ENCODE measurements at regions not wholly inside any gene's neighbourhood (a gene's known extent, or its start where the extent isn't known, plus 50 kb on each side); places are given as distances from the start of the nearest gene placed in this dataset.
"Not testable (repeated sequence)": the region's sequence is repeated elsewhere in the genome, so short reads cannot be mapped to it uniquely, and the experiment has no call there.

DNA sequence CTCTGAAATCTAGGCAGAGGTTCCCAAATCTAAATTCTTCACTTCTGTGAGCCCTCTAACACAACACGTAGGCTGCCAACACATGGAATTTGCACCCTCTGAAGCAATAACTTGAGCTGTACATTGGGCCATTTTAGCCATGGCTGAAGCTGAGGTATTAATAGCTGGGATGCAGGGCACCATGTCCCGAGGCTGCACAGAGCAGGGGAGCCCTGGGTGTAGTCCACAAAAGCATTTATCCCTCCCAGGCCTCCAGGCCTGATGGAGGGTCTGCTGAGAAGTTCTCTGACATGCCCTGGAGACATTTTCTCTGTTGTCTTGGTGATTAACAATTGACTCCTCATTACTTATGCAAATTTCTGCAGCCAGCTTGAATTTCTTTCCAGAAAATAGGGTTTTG is 127.9 kb downstream of the PABPC4L start:
- DNase-seq = no peak
- Mint-ChIP-seq H3K9me3 (peaks cover 2% of the 10 kb centered on the region), H3K36me3 (no peaks in the 10 kb centered on the region), H3K4me3 (no peak overlapping the region), H3K27me3 (no peaks in the 10 kb centered on the region), H3K27ac (no peak overlapping the region), H3K4me1 (no peaks in the 10 kb centered on the region)
- ATAC-seq (ENCODE audit: low read depth) = no peak
- POLR2A ChIA-PET = no interaction called here

DNA sequence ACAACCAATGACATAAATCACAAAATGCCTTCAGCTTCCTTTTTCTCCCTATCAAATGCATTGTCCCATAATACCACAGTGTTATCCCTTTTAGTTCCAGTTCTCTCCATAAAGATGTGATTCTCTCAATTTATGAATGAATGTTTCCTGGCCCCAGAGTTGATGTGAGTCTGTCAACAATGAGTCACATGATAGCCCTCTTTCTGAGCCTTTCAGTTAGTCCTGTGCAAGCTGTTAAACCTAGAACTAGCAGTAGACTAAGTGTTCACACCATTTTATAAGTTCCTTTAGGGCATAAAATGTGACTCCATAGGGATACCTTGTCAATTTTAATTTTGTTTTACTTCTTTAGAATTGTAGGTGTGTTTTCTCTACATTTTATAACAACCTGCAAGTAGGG is 129.5 kb downstream of the PABPC4L start:
- Mint-ChIP-seq H3K27ac (no peak overlapping the region), H3K27me3 (no peaks in the 10 kb centered on the region)

DNA sequence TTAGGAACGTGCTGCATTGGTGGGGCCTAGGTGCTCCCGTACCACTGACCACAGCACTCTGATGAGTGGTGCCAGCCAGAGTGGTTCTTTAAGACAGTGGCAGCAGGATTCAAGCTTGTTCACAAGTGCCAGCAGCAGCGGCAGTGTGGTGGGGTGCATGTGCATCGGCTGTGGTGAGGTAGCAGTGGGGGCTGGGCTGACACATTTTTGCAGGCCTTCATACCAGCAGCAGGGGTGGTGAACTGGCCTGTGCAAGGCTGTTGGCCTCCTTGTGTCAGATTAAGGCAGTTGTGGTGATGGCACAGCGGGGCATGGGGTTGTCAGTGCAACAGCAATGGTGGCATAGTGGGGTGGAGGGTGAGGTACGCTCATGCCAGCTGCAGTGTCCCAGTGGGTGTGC is 131.4 kb downstream of the PABPC4L start:
- Mint-ChIP-seq H3K4me3 (no peak overlapping the region), H3K27me3 (no peaks in the 10 kb centered on the region), H3K4me1 (no peaks in the 10 kb centered on the region), H3K36me3 (no peaks in the 10 kb centered on the region), H3K9me3 (peaks cover 2% of the 10 kb centered on the region), H3K27ac (no peak overlapping the region)
- POLR2A ChIA-PET = no interaction called here
- no peak for DNase-seq
- no peak for ATAC-seq (ENCODE audit: low read depth)

More for the DNA sequence above, 129.5 kb downstream of the PABPC4L start:
- no peak overlapping the region for H3K4me3 Mint-ChIP-seq
- POLR2A ChIA-PET = no interaction called here
- DNase-seq (no peak), ATAC-seq (ENCODE audit: low read depth) (no peak)
- no peaks in the 10 kb centered on the region for H3K36me3 Mint-ChIP-seq
- peaks cover 2% of the 10 kb centered on the region for H3K9me3 Mint-ChIP-seq
- H3K4me1 Mint-ChIP-seq = no peaks in the 10 kb centered on the region

DNA sequence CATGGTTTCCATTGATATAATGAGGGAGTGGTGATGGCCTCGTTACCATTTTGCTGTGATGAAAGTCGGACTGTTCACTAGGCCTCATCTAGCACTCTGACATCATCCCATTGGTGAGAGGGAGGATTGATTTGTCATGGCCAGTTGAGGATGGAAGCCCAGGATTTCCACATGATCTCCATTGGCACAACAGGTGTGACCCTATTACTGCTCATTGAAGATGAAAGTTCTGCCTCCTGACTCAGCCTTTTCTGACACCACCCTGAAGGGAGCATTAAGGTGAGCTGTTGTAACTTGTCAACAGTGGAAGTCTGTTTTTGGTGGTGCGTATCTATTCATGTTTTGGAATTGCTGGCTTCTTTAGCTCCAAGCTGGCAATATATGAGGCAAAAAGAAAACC is 144.2 kb downstream of the PABPC4L start:
- Mint-ChIP-seq H3K27me3 (no peaks in the 10 kb centered on the region), H3K4me1 (no peaks in the 10 kb centered on the region), H3K36me3 (no peaks in the 10 kb centered on the region), H3K27ac (no peak overlapping the region), H3K4me3 (no peak overlapping the region), H3K9me3 (peaks cover 1% of the 10 kb centered on the region)
- POLR2A ChIA-PET = no interaction called here
- ATAC-seq (ENCODE audit: low read depth) (no peak), DNase-seq (no peak)

DNA sequence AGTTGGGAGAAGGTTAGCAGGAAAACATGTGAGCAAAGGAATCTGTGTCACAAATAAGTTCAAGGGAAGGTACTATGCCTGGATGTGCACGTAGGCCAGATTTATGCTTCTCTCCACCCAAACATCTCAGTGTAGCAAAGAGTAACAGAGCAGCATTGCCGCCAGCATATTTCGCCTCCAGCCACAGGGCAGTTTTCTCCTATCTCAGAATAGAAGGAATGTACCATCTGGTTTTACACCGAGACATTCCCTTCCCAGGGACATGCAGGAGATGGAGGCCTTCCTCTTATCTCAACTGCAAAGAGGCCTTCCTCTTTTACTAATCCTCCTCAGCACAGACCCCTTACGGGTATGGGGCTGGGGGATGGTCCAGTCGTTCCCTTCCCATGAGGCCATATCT is 155.4 kb downstream of the PABPC4L start:
- POLR2A ChIA-PET; H3K27me3 Mint-ChIP-seq; H3K27ac Mint-ChIP-seq; H3K4me1 Mint-ChIP-seq; ATAC-seq (ENCODE audit: low read depth); DNase-seq; H3K4me3 Mint-ChIP-seq; H3K9me3 Mint-ChIP-seq; H3K36me3 Mint-ChIP-seq: not testable (repeated sequence)

DNA sequence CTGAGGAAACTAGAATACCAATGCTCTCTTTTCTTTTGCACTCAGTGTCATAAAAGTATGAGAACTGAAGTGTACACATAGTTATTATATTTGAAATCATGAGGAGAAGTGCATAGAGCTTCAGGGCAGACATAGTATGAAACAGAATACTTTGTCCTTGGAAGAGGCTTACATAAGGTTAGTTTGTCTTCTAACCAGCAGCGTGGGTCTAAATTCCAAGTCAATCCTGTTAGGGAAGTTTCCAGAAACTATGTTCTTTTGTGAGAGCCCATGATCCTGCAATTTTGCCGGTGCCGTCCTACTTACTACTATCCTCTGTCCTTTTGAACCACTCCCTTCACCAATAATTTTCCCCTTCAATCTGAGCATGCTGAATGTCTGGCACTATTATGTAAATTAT is 156.2 kb downstream of the PABPC4L start:
- POLR2A ChIA-PET = no interaction called here
- no peak overlapping the region for H3K4me3 Mint-ChIP-seq
- H3K27me3 Mint-ChIP-seq = no peaks in the 10 kb centered on the region

DNA sequence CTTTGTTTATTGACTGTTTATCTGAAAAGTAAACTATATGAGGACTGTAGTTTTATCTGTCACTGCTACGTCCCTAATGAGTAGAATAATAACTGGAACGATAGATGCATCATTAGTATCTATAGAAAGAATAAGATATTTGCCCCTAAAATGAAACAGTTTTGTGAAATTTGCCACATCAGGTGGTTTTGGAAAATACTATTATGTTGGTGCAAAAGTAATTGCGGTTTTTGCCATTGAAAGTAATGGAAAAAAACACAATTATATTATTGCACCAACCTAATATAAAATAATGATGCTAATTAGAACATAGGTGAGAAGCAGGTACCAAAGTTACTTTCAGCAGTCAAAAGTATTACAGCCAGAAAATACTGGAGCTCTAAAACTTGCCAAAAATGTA is 158.3 kb downstream of the PABPC4L start:
- no peaks in the 10 kb centered on the region for H3K36me3 Mint-ChIP-seq
- H3K27ac Mint-ChIP-seq = no peak overlapping the region
- POLR2A ChIA-PET = no interaction called here

More for the DNA sequence above, 156.2 kb downstream of the PABPC4L start:
- Mint-ChIP-seq H3K9me3 (peaks cover 2% of the 10 kb centered on the region), H3K27ac (no peak overlapping the region), H3K36me3 (no peaks in the 10 kb centered on the region), H3K4me1 (no peaks in the 10 kb centered on the region)
- ATAC-seq (ENCODE audit: low read depth) (no peak), DNase-seq (no peak)

DNA sequence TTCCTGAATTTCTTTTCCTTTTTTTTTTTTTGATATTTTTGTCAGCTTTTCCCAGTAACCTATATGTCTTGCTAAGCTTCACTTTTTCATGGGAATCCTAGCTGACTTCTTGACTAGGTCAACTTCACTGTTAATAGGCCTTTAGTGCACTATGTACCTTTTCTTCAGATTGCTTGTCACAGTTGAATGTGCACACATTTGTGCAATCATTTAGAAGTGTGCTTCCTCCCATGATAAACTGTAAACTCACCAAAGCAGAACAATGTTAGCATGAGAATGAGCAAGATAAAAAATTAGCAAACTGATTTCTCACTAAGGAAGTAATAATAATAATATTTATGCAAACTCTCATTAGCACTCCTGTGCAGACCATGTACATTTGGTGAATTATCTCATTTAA is 173.2 kb downstream of the PABPC4L start:
- no peaks in the 10 kb centered on the region for H3K27me3 Mint-ChIP-seq
- H3K4me3 Mint-ChIP-seq = no peak overlapping the region
- POLR2A ChIA-PET = no interaction called here
- no peak overlapping the region for H3K27ac Mint-ChIP-seq
- H3K9me3 Mint-ChIP-seq = no peaks in the 10 kb centered on the region
- ATAC-seq (ENCODE audit: low read depth) (no peak), DNase-seq (no peak)
- H3K36me3 Mint-ChIP-seq = no peaks in the 10 kb centered on the region
- no peaks in the 10 kb centered on the region for H3K4me1 Mint-ChIP-seq

More for the DNA sequence above, 158.3 kb downstream of the PABPC4L start:
- Mint-ChIP-seq H3K27me3 (no peaks in the 10 kb centered on the region), H3K4me3 (no peak overlapping the region), H3K9me3 (peaks cover 3% of the 10 kb centered on the region), H3K4me1 (no peaks in the 10 kb centered on the region)
- DNase-seq (no peak), ATAC-seq (ENCODE audit: low read depth) (no peak)

DNA sequence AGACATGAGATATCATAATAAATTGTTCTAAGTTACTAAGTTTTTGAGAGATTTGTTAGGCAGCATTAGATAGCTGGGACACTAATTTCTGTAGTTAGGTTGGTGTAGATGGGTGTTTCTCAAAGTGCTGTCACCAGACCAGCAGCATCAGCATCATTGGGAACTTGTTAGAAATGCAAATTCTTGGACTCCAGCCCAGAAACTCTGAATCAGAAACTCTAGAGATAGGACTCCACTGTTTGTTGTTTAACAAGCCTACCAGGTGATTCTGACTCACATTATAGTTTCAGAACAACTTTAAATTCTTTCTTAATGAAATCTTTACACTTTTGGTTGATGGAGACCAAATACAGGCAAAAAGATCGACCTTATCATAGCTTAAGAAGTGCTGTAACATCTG is 173.7 kb downstream of the PABPC4L start:
- no peaks in the 10 kb centered on the region for H3K4me1 Mint-ChIP-seq
- no peak overlapping the region for H3K27ac Mint-ChIP-seq
- ATAC-seq (ENCODE audit: low read depth) (no peak), DNase-seq (no peak)
- H3K36me3 Mint-ChIP-seq = no peaks in the 10 kb centered on the region
- no peaks in the 10 kb centered on the region for H3K27me3 Mint-ChIP-seq
- no peaks in the 10 kb centered on the region for H3K9me3 Mint-ChIP-seq
- POLR2A ChIA-PET = no interaction called here
- H3K4me3 Mint-ChIP-seq = no peak overlapping the region

DNA sequence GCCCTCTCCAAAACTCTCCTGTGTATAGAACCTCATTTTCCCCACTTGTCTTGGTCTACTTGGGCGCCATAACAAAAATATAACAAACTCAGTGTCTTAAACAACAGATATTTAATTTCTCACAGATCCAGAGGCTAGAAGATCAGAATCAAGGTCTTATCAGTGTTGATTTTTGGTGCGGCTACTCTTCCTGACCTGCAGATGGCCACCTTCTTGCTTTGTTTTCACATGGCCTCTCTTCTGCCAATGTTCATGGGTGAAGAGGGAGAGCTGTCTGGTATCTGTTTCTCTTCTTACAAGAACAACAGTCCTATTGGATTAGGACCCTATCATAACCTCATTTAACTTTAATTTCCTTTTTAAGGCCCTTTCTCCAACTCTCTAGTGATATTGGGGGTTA is 177.3 kb downstream of the PABPC4L start:
- Mint-ChIP-seq H3K27ac (no peak overlapping the region), H3K9me3 (no peaks in the 10 kb centered on the region), H3K36me3 (no peaks in the 10 kb centered on the region), H3K4me1 (no peaks in the 10 kb centered on the region), H3K4me3 (no peak overlapping the region), H3K27me3 (no peaks in the 10 kb centered on the region)
- DNase-seq (no peak), ATAC-seq (ENCODE audit: low read depth) (no peak)
- POLR2A ChIA-PET = no interaction called here

DNA sequence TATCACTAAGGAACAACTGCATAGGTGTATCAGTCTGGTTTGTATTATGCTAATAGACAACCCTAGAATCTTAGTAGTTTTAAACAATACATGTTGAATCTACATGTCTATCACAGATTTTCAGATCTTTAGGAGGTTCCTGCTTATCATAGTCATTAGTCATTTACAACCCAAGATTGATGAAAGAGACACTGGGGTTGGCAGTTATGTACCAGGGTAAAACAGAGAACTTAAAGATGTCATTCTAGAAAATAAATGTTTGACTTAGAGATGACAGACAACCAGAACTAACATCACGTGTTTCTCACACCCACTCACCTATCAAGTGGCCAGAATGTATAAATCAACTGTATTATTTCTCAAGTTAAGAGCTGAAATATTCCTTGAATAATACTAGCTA is 181.9 kb downstream of the PABPC4L start:
- no peaks in the 10 kb centered on the region for H3K9me3 Mint-ChIP-seq

DNA sequence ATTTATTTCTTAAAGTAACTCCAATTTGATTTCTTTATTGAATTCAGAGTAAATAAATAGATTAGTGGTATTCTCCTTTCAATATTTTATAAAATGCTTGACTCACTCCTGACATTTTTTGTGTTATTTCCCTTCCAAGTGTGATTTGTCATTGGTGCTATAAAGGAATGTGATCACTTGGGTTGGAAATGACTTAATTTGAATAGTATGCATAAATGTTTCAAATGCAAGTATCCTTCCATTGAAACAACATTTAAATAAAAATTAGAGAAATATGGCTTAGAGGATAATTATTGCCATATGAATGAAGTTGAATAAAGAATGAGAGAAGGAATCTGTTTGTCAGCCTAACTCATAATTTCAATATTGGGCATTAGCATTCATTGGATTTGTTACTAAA is 182.7 kb downstream of the PABPC4L start:
- no peaks in the 10 kb centered on the region for H3K4me1 Mint-ChIP-seq
- peaks cover under 1% of the 10 kb centered on the region for H3K9me3 Mint-ChIP-seq
- no peaks in the 10 kb centered on the region for H3K27me3 Mint-ChIP-seq
- POLR2A ChIA-PET = no interaction called here
- H3K4me3 Mint-ChIP-seq = no peak overlapping the region
- H3K36me3 Mint-ChIP-seq = no peaks in the 10 kb centered on the region
- DNase-seq = no peak
- H3K27ac Mint-ChIP-seq = no peak overlapping the region
- ATAC-seq (ENCODE audit: low read depth) = no peak

More for the DNA sequence above, 181.9 kb downstream of the PABPC4L start:
- H3K4me1 Mint-ChIP-seq = no peaks in the 10 kb centered on the region
- POLR2A ChIA-PET = no interaction called here
- DNase-seq (no peak), ATAC-seq (ENCODE audit: low read depth) (no peak)
- no peak overlapping the region for H3K27ac Mint-ChIP-seq
- H3K27me3 Mint-ChIP-seq = no peaks in the 10 kb centered on the region
- H3K4me3 Mint-ChIP-seq = no peak overlapping the region
- no peaks in the 10 kb centered on the region for H3K36me3 Mint-ChIP-seq

DNA sequence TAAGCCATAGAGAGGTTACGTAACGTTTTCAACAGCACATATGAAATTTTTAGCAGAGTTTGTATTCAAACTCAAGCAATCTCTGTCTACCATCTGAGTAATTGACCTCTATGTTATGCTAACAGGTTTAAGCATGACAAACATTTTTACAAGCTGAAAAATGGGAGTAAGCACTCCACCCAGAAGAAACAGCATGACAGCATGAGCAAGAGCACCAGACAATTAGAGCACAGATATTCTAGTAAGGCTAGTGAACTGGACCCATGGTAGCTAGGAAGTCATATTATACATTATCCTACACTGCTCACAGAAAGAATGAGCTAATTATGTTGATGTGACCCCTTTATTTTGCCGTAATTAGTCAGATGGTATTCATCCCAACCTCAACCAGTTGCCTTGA is 200.5 kb downstream of the PABPC4L start:
- DNase-seq (no peak), ATAC-seq (ENCODE audit: low read depth) (no peak)
- no peak overlapping the region for H3K4me3 Mint-ChIP-seq
- H3K36me3 Mint-ChIP-seq = no peaks in the 10 kb centered on the region
- POLR2A ChIA-PET = no interaction called here
- H3K9me3 Mint-ChIP-seq = no peaks in the 10 kb centered on the region
- no peaks in the 10 kb centered on the region for H3K27me3 Mint-ChIP-seq
- no peaks in the 10 kb centered on the region for H3K4me1 Mint-ChIP-seq
- H3K27ac Mint-ChIP-seq = no peak overlapping the region

DNA sequence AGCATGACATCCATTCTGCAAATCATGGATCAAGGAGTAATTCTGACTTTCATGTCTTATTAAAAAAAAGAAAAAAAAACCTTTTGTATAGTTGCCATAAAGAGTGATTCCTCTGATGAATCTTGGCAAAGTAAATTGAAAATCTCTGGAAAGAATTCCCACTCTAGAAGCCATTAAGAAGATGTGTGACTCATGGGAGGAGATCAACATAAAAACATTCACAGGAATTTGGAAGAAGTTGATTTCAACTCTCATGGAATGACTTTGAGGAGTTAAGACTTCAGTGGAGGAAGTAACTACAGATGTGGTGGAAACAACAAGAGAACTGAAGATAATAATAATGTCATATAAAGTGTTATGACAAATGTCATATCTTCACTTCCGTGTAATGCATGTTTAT is 204.2 kb downstream of the PABPC4L start:
- Mint-ChIP-seq H3K27ac (no peak overlapping the region), H3K9me3 (no peaks in the 10 kb centered on the region), H3K27me3 (no peaks in the 10 kb centered on the region), H3K4me3 (no peak overlapping the region), H3K4me1 (no peaks in the 10 kb centered on the region), H3K36me3 (no peaks in the 10 kb centered on the region)
- no peak for DNase-seq
- ATAC-seq (ENCODE audit: low read depth) = no peak
- POLR2A ChIA-PET = no interaction called here

DNA sequence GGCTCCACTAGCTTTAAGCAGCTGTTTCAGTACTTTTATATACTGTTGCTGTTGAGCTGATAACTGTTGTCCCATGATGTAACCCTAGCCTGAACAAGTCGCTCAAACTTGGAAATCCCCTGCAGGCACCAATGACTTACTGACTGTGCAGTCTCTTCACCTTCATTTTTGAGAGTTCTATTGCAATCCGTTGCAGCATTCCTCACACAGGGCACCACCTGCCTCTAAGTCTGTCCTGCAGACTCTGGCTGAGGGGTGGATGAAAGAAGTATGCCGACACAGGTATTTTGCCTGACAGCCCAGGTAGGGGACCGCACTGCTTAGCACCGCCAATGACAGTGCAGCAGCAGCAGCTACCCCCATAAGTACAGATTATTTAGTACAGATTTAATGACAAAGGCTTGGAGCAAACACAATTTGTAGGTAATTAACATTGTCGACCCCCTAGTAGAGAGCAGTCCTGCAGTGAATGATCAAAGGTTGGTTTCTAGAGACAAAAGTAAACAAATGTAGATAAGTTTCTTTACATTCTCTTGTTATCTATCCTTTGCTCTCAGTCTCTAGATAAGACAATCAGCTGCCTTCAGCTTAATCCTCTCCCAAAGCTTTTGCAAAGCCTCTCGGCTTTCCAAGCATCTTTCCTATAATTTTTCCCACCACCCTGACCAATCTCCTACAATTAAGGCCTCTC is 205.0 kb downstream of the PABPC4L start:
- POLR2A ChIA-PET = no interaction called here
- no peak for DNase-seq
- no peaks in the 10 kb centered on the region for H3K27me3 Mint-ChIP-seq
- ATAC-seq (ENCODE audit: low read depth) = no peak
- H3K27ac Mint-ChIP-seq = no peak overlapping the region
- no peaks in the 10 kb centered on the region for H3K36me3 Mint-ChIP-seq
- no peaks in the 10 kb centered on the region for H3K4me1 Mint-ChIP-seq
- H3K9me3 Mint-ChIP-seq = no peaks in the 10 kb centered on the region
- no peak overlapping the region for H3K4me3 Mint-ChIP-seq

Measured in activated naive CD8-positive, alpha-beta T cell treated with anti-CD3 and anti-CD28 coated beads, Interleukin-2, amount 10 ng/mL, durations not matched to agents 7 days and 5 days (primary cell).